Spleen (tissue), 7 donors: ENCODE measurements at regions not wholly inside any gene's neighbourhood (a gene's known extent, or its start where the extent isn't known, plus 50 kb on each side); places are given as distances from the start of the nearest gene placed in this dataset.

Experiments used
- POLR2AphosphoS5 ChIP-seq, 3 donors: sonication (generic); formaldehyde crosslinking; IDR thresholded peaks; one replicate each; pipeline ENCODE4 v1.5.1; 2017; ENCODE audit warnings: antibody characterized with exemption in 3 of 3
- TF ChIP-seq, protein P1 (sequence below), 11 experiments: fragments of 200-600 bp in 7 of 11; fragments of 450-650 bp in 4 of 11; sonication (generic) in 4 of 11; IDR thresholded peaks in 8 of 11; conservative IDR thresholded peaks in 3 of 11; 1 replicate in 7 of 11; 2 replicates in 4 of 11; pipeline versions ENCODE4 v1.4.0 to v1.8.0; 2016 to 2021; ENCODE audit warnings: antibody characterized with exemption in 11 of 11, inconsistent platforms in 4 of 11, mild to moderate bottlenecking in 1 of 11
- donor health status: DM: no; HTN: no; CAD: no; lungs with moderate emphysema.
- donor health status: DM: no; HTN: no; CAD: no.
- donor health status: DM: no; HTN: no; CAD: no.

- TF ChIP-seq POLR2AphosphoS5 (IDR thresholded peaks at IDR 0.05): no peak
- TF ChIP-seq, protein P1, sequence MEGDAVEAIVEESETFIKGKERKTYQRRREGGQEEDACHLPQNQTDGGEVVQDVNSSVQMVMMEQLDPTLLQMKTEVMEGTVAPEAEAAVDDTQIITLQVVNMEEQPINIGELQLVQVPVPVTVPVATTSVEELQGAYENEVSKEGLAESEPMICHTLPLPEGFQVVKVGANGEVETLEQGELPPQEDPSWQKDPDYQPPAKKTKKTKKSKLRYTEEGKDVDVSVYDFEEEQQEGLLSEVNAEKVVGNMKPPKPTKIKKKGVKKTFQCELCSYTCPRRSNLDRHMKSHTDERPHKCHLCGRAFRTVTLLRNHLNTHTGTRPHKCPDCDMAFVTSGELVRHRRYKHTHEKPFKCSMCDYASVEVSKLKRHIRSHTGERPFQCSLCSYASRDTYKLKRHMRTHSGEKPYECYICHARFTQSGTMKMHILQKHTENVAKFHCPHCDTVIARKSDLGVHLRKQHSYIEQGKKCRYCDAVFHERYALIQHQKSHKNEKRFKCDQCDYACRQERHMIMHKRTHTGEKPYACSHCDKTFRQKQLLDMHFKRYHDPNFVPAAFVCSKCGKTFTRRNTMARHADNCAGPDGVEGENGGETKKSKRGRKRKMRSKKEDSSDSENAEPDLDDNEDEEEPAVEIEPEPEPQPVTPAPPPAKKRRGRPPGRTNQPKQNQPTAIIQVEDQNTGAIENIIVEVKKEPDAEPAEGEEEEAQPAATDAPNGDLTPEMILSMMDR (IDR thresholded peaks at IDR 0.05 in 8 of 11, conservative IDR thresholded peaks at IDR 0.05 in 3 of 11): no peak
These were observed 157.3 kb downstream of the TMA16 start for GRCh38 chr4:163651761-163652160.
